ENCODE measurements at regions not wholly inside any gene's neighbourhood (a gene's known extent, or its start where the extent isn't known, plus 50 kb on each side); places are given as distances from the start of the nearest gene placed in this dataset.

GRCh38 chr4:10762561-10762960 is 78.0 kb upstream of the CLNK start:
- no peak for TF ChIP-seq CTCF (IDR thresholded peaks at IDR 0.05)
- TF ChIP-seq POLR2A (IDR thresholded peaks at IDR 0.05), result no peak
